GM12878 (cell line): ENCODE measurements at regions not wholly inside any gene's neighbourhood (a gene's known extent, or its start where the extent isn't known, plus 50 kb on each side); places are given as distances from the start of the nearest gene placed in this dataset.

ENCODE experiments used
- ATAC-seq: fragments of 200-7000 bp; cut with Tn5 transposase; 3 replicates; pipeline ENCODE4 v1.9.1; 2020; ENCODE audit warnings: mild to moderate bottlenecking, moderate library complexity
- BruUV-seq: library from RNA; stranded (reverse); fragments of 400-500 nt; replicated peaks from 2 replicates; lab custom pipeline; 2021; lab: Mats Ljungman, UMichigan
- CTCF ChIA-PET: fragments of 300-600 bp; sonication (Branson Sonifier 250); formaldehyde crosslinking; extraction: SDS; loops from one replicate; lab custom pipeline; 2021; ENCODE audit warnings: inconsistent platforms; lab: Yijun Ruan, JAX
- POLR2A ChIA-PET: fragments of 350-600 bp; formaldehyde crosslinking; extraction: SDS; loops from one replicate; lab custom pipeline; 2021; ENCODE audit warnings: inconsistent platforms; lab: Charles Lee
- RAD21 ChIA-PET: fragments of 300-600 bp; sonication (Branson Sonifier 250); formaldehyde crosslinking; loops from one replicate; lab custom pipeline; 2023; ENCODE audit warnings: antibody characterized with exemption; ENCODE audit not compliant: unreplicated experiment; lab: Charles Lee
- SMC1A ChIA-PET: fragments of 300-600 bp; sonication (Branson Sonifier 250); formaldehyde crosslinking; loops from one replicate; lab custom pipeline; 2023; ENCODE audit not compliant: unreplicated experiment, uncharacterized antibody; lab: Charles Lee
- DNase-seq: peaks from one replicate; pipeline ENCODE4 v3.0.0-alpha.2; 2011; ENCODE audit warnings: low read depth, low spot score
- FAIRE-seq: peaks from 3 replicates; lab custom pipeline; 2011; peaks lifted over from hg19 to GRCh38; lab: Jason Lieb, UNC
- H2AFZ ChIP-seq: 2 replicates; pipeline ENCODE4 v1.6.0; 2011; ENCODE audit warnings: low read depth, low read length, control low read depth; ENCODE audit not compliant: control insufficient read depth
- H3K27ac ChIP-seq: 2 replicates; pipeline ENCODE4 v1.5.1; 2011; ENCODE audit warnings: control low read depth; ENCODE audit not compliant: control insufficient read depth, insufficient read depth
- H3K27me3 ChIP-seq, 2 experiments: replicated peaks in 1 of 2; 2 replicates each; pipeline versions ENCODE4 v1.6.0 to v1.6.1; 2011; ENCODE audit warnings: low read length in 1 of 2; ENCODE audit not compliant: control insufficient read depth in 2 of 2, insufficient read depth in 2 of 2
- H3K36me3 ChIP-seq, 2 experiments: 2 replicates each; pipeline ENCODE4 v1.5.1; 2011; ENCODE audit warnings: low read length in 1 of 2; ENCODE audit not compliant: control insufficient read depth in 2 of 2, insufficient read depth in 2 of 2
- H3K4me1 ChIP-seq: 2 replicates; pipeline ENCODE4 v1.6.1; 2011; ENCODE audit warnings: mild to moderate bottlenecking, low read length, moderate library complexity, mixed read lengths; ENCODE audit not compliant: control insufficient read depth, insufficient read depth
- H3K4me2 ChIP-seq: 2 replicates; pipeline ENCODE4 v1.6.0; 2011; ENCODE audit warnings: control low read depth; ENCODE audit not compliant: control insufficient read depth, insufficient read depth
- H3K4me3 ChIP-seq: fragments of 200-600 bp; sonication (generic); 2 replicates; pipeline ENCODE4 v1.5.1; 2016
- H3K79me2 ChIP-seq: 2 replicates; pipeline ENCODE4 v1.6.0; 2011; ENCODE audit warnings: low read length; ENCODE audit not compliant: control insufficient read depth, insufficient read depth
- H3K9ac ChIP-seq: 2 replicates; pipeline ENCODE4 v1.8.0; 2011; ENCODE audit warnings: low read length, control low read depth, mixed read lengths; ENCODE audit not compliant: control insufficient read depth, insufficient read depth
- H3K9me3 ChIP-seq: replicated peaks from 3 replicates; pipeline ENCODE4 v1.5.1; 2011; ENCODE audit warnings: mild to moderate bottlenecking, low read length; ENCODE audit not compliant: control insufficient read depth, insufficient read depth
- H4K20me1 ChIP-seq: 2 replicates; pipeline ENCODE4 v1.6.0; 2011; ENCODE audit not compliant: control insufficient read depth, insufficient read depth
- CBFB ChIP-seq: IDR thresholded peaks from 2 replicates; pipeline ENCODE4 v1.6.1; 2016; ENCODE audit warnings: antibody characterized with exemption, low read depth
- LARP7 ChIP-seq: fragments of 450-650 bp; IDR thresholded peaks from 2 replicates; pipeline ENCODE4 v1.6.1; 2017; ENCODE audit warnings: mild to moderate bottlenecking
- NFYA ChIP-seq: IDR thresholded peaks from 2 replicates; pipeline ENCODE4 v1.6.1; 2011; ENCODE audit warnings: low read depth, mild to moderate bottlenecking, low read length, improper control_type of control experiment, borderline replicate concordance
- POLR2A ChIP-seq: IDR thresholded peaks from 2 replicates; pipeline ENCODE4 v1.6.1; 2011; ENCODE audit warnings: low read depth, mild to moderate bottlenecking, low read length
- POLR2AphosphoS2 ChIP-seq: IDR thresholded peaks from 2 replicates; pipeline ENCODE4 v1.6.1; 2011; ENCODE audit warnings: low read depth, mild to moderate bottlenecking, low read length, improper control_type of control experiment, moderate library complexity
- RAD21 ChIP-seq: IDR thresholded peaks from 2 replicates; pipeline ENCODE4 v1.6.1; 2011; ENCODE audit warnings: mild to moderate bottlenecking, low read depth, low read length, moderate library complexity; ENCODE audit not compliant: insufficient read depth
- RAD51 ChIP-seq: fragments of 450-650 bp; IDR thresholded peaks from 2 replicates; pipeline ENCODE4 v1.6.1; 2016; ENCODE audit warnings: moderate library complexity, mild to moderate bottlenecking, inconsistent platforms
- RUNX3 ChIP-seq: IDR thresholded peaks from 2 replicates; pipeline ENCODE4 v1.6.1; 2012; ENCODE audit warnings: low read length, inconsistent platforms
- SMC3 ChIP-seq: IDR thresholded peaks from 2 replicates; pipeline ENCODE4 v1.6.1; 2011; ENCODE audit warnings: low read length, improper control_type of control experiment, borderline replicate concordance
- TCF3 ChIP-seq: IDR thresholded peaks from 2 replicates; pipeline ENCODE4 v1.6.1; 2012; ENCODE audit warnings: low read depth, mild to moderate bottlenecking, low read length, borderline replicate concordance; ENCODE audit not compliant: insufficient read depth
- TCF7 ChIP-seq: IDR thresholded peaks from 2 replicates; pipeline ENCODE4 v1.6.1; 2014; ENCODE audit warnings: antibody characterized with exemption, borderline replicate concordance
- ZNF622 ChIP-seq: fragments of 450-650 bp; IDR thresholded peaks from 2 replicates; pipeline ENCODE4 v1.6.1; 2017; ENCODE audit warnings: mild to moderate bottlenecking, inconsistent platforms
- WGBS: methylation state at CpG from one replicate; pipeline ENCODE4 v1.1.6; 2016; ENCODE audit warnings: low lambda C conversion rate; ENCODE audit not compliant: insufficient replicate concordance, insufficient coverage; ENCODE audit errors: missing lambda C conversion rate; 5-methylcytosine and 5-hydroxymethylcytosine counted together
- in situ Hi-C: fragments of 300-500 bp; cut with MboI; formaldehyde crosslinking; loops from 9 replicates; pipeline ENCODE4 v1.14.3; 2018; ENCODE audit warnings: mixed read lengths
- intact Hi-C: fragments of 100-400 bp; cut with micrococcal nuclease; formaldehyde crosslinking; loops from one replicate; pipeline ENCODE4 v1.14.2; 2022; ENCODE audit not compliant: unreplicated experiment
- TF ChIP-seq, protein P1 (sequence below): IDR thresholded peaks from 2 replicates; pipeline ENCODE4 v1.6.1; 2011; ENCODE audit warnings: low read depth, low read length, improper control_type of control experiment, borderline replicate concordance
- TF ChIP-seq, protein P2 (sequence below): fragments of 450-650 bp; IDR thresholded peaks from 2 replicates; pipeline ENCODE4 v1.6.1; 2014; ENCODE audit warnings: mild to moderate bottlenecking
- TF ChIP-seq, protein P3 (sequence below): fragments of 450-650 bp; IDR thresholded peaks from 2 replicates; pipeline ENCODE4 v1.6.1; 2018; ENCODE audit warnings: borderline replicate concordance, mild to moderate bottlenecking; ENCODE audit not compliant: partially characterized antibody
- TF ChIP-seq, protein P4 (sequence below), 3 experiments: IDR thresholded peaks in 2 of 3; conservative IDR thresholded peaks in 1 of 3; 2 replicates each; pipeline ENCODE4 v1.5.1; 2011; ENCODE audit warnings: low read depth in 3 of 3, low read length in 3 of 3, mild to moderate bottlenecking in 3 of 3, control low read depth in 2 of 3, moderate library complexity in 2 of 3, inconsistent platforms in 1 of 3, mixed read lengths in 1 of 3; ENCODE audit not compliant: control insufficient read depth in 2 of 3, insufficient read depth in 1 of 3; ENCODE audit errors: extremely low read depth in 1 of 3

DNA sequence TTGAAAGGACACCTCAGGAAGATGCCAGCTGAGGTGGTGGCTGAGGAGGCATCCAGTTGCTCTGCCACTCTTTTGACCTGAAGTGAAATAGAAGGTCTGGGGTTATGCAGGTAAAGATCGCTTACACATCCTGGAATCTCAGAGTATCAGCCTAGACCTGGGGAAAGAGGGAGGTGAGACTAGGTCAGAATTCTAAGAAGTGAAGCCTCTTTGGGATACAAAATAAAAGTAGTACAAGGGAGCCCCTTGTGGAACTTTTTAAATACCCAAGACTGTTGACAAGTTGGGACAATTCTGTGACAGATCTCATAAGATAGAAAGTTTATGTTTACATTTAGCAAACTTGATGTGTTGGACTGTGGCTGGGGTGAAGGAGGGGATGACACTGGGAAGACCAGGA is 263.1 kb downstream of the SPRY1 start:
- no peak for DNase-seq
- Histone ChIP-seq H3K4me3 (no peak overlapping the region), H3K4me2 (no peak overlapping the region), H3K9ac (no peak overlapping the region), H3K27me3 (no peaks in the 10 kb centered on the region), H3K9me3 (no peaks in the 10 kb centered on the region; the same call in 2 of the 3 replicates), H3K27ac (no peak overlapping the region), H3K79me2 (no peaks in the 10 kb centered on the region), H3K36me3 (no peaks in the 10 kb centered on the region), H4K20me1 (no peaks in the 10 kb centered on the region), H3K4me1 (no peaks in the 10 kb centered on the region), H2AFZ (no peak overlapping the region)
- intact Hi-C loops, result loop anchor here (1.0 to 2.0 kb wide), 6 partner anchors 71 to 603 kb away; no protein-coding TSS in a partner anchor
- ChIA-PET POLR2A (no interaction called here), CTCF (interaction anchor here (1.0 to 7.0 kb wide), 12 partner anchors 10 to 557 kb away, joined by 3 to 122 read pairs (median 9); partner anchors contain the start of gene SPRY1), RAD21 (interaction anchor here (1.6 to 6.1 kb wide), 6 partner anchors 10 to 271 kb away, joined by 4 to 60 read pairs (median 18); partner anchors contain the start of gene SPRY1), SMC1A (interaction anchor here (1.2 to 6.5 kb wide), 10 partner anchors 10 to 557 kb away, joined by 3 to 74 read pairs (median 6); partner anchors contain the start of gene SPRY1)
- ATAC-seq, result peak; percentile 88
- WGBS, result 100% methylated on average over 1 of the region's 1 CpG
- in situ Hi-C loops, result loop anchor here (5.0 to 10.0 kb wide), 2 partner anchors 267 to 565 kb away; no protein-coding TSS in a partner anchor
- FAIRE-seq, result no peak
- no TSS peak for BruUV-seq
- no peak for TF ChIP-seq POLR2A
- no peak for TF ChIP-seq RUNX3
- TF ChIP-seq, protein P1, sequence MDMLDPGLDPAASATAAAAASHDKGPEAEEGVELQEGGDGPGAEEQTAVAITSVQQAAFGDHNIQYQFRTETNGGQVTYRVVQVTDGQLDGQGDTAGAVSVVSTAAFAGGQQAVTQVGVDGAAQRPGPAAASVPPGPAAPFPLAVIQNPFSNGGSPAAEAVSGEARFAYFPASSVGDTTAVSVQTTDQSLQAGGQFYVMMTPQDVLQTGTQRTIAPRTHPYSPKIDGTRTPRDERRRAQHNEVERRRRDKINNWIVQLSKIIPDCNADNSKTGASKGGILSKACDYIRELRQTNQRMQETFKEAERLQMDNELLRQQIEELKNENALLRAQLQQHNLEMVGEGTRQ, result no peak
- no peak for TF ChIP-seq TCF7
- peak; percentile 41; the same call in 1 of the 2 replicates for TF ChIP-seq SMC3
- no peak for TF ChIP-seq NFYA
- TF ChIP-seq TCF3, result no peak
- TF ChIP-seq, protein P2, sequence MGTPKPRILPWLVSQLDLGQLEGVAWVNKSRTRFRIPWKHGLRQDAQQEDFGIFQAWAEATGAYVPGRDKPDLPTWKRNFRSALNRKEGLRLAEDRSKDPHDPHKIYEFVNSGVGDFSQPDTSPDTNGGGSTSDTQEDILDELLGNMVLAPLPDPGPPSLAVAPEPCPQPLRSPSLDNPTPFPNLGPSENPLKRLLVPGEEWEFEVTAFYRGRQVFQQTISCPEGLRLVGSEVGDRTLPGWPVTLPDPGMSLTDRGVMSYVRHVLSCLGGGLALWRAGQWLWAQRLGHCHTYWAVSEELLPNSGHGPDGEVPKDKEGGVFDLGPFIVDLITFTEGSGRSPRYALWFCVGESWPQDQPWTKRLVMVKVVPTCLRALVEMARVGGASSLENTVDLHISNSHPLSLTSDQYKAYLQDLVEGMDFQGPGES, result no peak
- no peak for TF ChIP-seq ZNF622
- TF ChIP-seq RAD21, result peak; percentile 54
- no peak for TF ChIP-seq RAD51
- TF ChIP-seq, protein P3, sequence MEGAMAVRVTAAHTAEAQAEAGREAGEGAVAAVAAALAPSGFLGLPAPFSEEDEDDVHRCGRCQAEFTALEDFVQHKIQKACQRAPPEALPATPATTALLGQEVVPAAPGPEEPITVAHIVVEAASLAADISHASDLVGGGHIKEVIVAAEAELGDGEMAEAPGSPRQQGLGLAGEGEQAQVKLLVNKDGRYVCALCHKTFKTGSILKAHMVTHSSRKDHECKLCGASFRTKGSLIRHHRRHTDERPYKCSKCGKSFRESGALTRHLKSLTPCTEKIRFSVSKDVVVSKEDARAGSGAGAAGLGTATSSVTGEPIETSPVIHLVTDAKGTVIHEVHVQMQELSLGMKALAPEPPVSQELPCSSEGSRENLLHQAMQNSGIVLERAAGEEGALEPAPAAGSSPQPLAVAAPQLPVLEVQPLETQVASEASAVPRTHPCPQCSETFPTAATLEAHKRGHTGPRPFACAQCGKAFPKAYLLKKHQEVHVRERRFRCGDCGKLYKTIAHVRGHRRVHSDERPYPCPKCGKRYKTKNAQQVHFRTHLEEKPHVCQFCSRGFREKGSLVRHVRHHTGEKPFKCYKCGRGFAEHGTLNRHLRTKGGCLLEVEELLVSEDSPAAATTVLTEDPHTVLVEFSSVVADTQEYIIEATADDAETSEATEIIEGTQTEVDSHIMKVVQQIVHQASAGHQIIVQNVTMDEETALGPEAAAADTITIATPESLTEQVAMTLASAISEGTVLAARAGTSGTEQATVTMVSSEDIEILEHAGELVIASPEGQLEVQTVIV, result no peak
- TF ChIP-seq CBFB, result no peak
- no peak for TF ChIP-seq LARP7
- TF ChIP-seq, protein P4, sequence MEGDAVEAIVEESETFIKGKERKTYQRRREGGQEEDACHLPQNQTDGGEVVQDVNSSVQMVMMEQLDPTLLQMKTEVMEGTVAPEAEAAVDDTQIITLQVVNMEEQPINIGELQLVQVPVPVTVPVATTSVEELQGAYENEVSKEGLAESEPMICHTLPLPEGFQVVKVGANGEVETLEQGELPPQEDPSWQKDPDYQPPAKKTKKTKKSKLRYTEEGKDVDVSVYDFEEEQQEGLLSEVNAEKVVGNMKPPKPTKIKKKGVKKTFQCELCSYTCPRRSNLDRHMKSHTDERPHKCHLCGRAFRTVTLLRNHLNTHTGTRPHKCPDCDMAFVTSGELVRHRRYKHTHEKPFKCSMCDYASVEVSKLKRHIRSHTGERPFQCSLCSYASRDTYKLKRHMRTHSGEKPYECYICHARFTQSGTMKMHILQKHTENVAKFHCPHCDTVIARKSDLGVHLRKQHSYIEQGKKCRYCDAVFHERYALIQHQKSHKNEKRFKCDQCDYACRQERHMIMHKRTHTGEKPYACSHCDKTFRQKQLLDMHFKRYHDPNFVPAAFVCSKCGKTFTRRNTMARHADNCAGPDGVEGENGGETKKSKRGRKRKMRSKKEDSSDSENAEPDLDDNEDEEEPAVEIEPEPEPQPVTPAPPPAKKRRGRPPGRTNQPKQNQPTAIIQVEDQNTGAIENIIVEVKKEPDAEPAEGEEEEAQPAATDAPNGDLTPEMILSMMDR (IDR thresholded peaks at IDR 0.05 in 2 of 3, conservative IDR thresholded peaks at IDR 0.05 in 1 of 3; ENCODE audit: control insufficient read depth in 2 of 3, extremely low read depth in 1 of 3, insufficient read depth in 1 of 3, low read depth in 3 of 3, low read length in 3 of 3), result peak; percentile 32 to 46 (median 37); a peak in 5 of 6 replicates
- TF ChIP-seq POLR2AphosphoS2, result no peak
